DMS 273 (cell line): ENCODE measurements at regions not wholly inside any gene's neighbourhood (a gene's known extent, or its start where the extent isn't known, plus 50 kb on each side); places are given as distances from the start of the nearest gene placed in this dataset.

ENCODE experiments used
- DNase-seq: peaks from one replicate; lab custom pipeline; 2025; ENCODE audit not compliant: unreplicated experiment; lab: John Stamatoyannopoulos, UW

DNA sequence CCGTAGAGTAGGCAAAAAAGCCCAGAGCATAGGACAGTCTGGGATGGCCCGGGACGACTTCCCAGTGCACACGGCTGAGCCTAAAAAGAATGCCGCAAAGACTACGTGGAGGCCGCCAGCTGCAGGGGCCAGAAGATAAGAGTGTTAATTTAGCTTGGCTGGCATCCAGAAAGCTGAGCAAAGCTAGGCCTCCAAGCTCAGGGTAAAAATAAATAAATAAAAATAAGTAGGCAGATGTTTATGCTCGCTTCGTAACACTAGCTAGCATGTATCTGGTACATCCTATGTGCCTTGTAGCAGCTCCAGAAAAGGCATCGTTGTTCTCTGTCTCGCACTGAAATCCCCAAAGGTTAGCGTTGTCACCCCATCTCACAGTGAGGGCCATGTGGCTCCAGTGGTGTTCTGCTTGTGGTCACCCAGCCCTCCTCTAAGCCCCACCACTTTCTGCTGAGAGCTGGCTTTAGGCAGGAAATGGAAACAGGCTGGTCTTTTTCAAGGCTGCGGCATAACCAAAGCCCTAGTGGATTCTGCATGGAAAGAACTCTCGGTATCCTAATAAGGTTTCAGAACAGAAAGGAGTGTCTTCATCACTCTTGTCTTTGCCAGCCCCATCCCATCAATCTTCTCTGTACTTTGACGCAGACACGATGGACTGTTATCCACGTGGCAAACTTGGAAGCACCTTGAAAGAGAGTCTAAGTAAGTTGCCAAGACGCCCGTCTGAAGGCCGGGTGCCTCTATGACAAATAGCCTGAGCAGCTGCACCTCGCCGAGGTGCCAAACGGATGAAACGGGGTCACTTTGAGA is 58.1 kb upstream of the MEF2A start:
- DNase-seq: peak; percentile 87

DNA sequence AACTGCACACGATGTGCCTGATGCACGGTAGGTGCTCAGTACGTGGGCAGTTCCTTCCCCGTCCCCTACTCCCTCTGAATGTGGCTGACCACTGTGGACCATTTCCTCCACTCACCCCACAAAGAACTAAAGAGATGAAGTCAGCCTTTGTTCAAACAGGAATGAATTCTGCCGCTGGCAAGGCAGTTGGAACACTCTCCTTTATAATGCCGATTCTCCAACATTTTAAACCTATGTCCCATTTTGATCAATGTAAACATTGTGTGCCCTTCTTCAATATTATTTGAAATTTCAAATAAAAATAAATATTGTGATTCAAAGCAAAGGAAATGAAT is 57.5 kb upstream of the MEF2A start:
- DNase-seq: no peak

DNA sequence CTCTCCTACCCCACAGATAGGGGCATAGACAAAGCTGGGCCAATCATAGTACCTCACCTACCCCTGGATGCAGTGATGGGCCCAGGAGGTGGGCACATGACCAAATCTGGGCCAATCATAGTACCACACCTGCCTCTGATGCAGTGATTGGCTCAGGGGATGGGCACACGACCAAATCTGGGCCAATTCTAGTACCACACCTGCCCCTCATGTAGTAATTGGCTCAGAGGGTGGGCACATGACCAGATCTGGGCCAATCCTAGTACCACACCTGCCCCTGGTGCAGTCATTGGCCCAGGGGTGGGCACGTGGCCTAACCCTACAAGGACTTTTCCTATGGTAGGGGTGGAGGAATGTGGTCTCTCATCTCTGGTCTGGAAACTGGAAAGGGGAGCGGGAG is 56.9 kb upstream of the MEF2A start:
- no peak for DNase-seq

DNA sequence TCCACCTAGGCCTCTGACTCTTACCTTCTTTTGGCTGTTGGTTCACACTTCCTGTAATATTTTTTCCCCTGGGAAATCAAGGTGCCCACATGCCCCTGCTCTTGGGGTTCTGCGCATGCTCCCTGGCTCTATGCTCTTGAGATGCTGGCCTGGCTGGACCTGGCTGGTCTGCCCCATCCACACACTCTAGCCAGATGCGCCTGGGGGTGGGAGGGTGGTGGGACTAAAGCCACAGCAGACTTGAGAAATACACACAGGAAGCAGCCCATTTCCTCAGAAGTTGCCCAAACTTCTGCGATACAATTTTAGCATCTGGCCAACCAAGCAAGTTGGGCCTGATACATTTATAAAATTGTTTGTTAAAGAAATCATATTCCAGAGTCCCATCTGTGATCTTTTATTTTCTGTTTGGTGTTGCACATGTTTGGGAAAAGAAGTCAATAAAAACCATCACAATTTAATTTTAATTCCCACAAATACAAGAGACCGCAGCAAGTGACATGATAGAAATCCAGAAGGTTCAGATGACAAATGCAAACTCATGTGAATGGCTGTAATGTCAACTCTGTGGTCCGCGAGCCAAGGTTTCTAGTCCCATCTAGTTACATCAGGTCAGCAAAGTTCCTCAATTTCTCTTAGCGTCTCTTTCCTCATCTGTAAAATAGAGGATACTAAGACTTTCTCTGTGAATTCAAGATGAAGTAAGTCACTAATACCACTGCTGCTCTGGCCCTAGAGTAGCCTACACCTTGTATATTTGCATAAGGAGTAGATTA is 55.9 kb upstream of the MEF2A start:
- DNase-seq: no peak

DNA sequence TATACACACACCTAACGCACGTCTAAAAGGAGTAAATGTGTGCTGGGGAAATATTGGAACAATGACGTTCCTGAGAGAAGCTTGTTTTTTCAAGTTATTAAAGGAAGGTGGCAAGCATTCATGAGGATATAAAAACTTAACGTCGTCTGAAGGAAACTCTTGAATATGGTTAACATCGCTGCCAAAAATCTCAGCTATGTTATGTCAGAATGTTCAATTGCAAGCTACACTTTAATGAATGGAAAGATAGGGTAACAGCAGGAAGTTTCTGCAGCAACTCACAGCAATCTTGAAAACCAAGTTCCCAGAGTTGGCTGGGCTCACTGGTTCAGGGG is 54.3 kb upstream of the MEF2A start:
- no peak for DNase-seq

DNA sequence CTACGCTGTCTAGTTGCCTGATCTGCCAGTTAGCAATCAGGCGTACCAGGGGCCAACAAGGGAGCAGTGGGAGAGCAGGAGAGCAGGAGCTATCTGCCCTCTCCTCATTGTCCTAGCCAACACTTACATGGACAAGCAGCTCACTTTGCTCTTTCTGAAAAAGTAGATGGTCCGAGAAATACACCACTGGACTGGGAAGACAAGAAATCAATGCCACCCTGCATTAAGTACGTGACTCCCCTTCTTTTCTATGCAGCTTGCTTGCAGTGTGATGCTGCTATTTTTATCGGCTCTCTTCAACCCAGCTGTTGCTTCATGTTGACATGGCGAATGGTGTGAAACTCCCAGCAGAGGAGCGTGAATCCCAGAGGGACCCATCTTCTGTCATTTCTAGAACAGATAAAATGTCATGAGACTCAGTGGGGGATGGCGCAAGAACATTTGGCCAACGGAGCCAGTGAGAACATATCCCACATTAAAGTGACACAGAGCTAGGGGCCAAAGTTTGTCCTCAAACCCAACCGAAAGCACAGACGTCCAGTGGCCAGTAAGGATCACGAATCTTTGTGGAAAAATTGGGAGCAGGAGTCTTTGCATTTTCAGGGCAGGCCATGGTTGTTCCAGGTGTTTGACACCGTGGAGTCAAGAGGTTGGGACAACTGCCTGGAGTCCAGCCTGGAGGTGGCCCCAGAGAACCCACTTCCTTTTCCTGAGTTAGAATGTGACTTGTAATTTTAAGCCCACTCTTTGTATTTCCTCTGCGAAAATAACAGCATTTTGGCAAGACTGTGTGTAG is 53.7 kb upstream of the MEF2A start:
- peak; percentile 22 for DNase-seq

DNA sequence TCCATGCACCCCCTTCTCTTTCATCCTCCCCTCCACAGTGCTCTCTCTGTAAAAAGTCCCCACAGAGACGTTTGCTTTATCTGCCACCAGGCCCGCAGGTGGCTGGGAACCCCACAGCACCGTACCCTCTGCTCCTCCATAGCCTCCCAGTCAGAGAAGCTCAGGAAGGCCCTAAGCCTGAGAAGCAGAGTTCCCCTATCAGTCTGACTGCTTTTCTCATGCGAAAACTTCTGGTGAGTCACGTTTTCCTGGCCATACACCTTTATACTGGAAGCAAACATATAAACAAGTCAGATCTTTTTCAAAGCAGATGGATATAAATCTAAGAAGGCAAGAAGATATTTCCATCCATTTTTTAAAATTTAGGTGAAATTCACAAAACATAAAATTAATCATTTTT is 51.5 kb upstream of the MEF2A start:
- no peak for DNase-seq
